GM10248 (cell line): ENCODE measurements at regions not wholly inside any gene's neighbourhood (a gene's known extent, or its start where the extent isn't known, plus 50 kb on each side); places are given as distances from the start of the nearest gene placed in this dataset.

ENCODE experiments used
- CTCF ChIA-PET: fragments of 300-600 bp; sonication (Branson Sonifier 250); formaldehyde crosslinking; extraction: SDS; loops from one replicate; lab custom pipeline; 2021; ENCODE audit warnings: antibody characterized with exemption; lab: Yijun Ruan, JAX
- POLR2A ChIA-PET: fragments of 350-650 bp; sonication (Branson Sonifier 250); formaldehyde crosslinking; extraction: SDS; loops from one replicate; lab custom pipeline; 2020; ENCODE audit warnings: antibody characterized with exemption; lab: Yijun Ruan, JAX
- DNase-seq: peaks from one replicate; pipeline ENCODE4 v3.0.0; 2012; ENCODE audit errors: extremely low spot score
- TF ChIP-seq, protein P1 (sequence below): IDR thresholded peaks from 2 replicates; pipeline ENCODE4 v1.5.1; 2012; ENCODE audit warnings: mild to moderate bottlenecking, low read depth; ENCODE audit errors: extremely low read depth, missing control alignments, control extremely low read depth

DNA sequence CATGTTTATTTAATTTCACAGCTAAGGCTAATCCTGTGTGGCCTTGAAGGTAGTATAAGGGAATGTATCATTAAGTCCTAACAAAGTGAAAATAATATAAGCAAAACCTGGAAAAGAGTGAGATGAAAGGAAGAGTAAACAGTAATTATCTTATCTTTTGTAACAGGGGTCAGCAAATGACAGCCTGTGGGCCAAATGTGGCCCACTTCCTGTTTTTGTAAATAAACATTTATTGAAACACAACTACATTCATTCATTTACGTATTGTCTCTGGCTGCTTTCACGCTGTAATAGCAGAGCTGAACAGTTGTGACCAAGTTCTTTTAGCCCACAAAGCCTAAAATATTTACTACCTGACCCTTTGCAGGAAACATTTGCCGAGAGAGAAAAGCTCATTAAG, 78.4 kb upstream of the HTR4 start:
- ChIA-PET CTCF (interaction anchor here (0.7 to 14.4 kb wide), 34 partner anchors 9 to 903 kb away, joined by 3 to 386 read pairs (median 5); no protein-coding TSS in a partner anchor), POLR2A (no interaction called here)
- TF ChIP-seq, protein P1, sequence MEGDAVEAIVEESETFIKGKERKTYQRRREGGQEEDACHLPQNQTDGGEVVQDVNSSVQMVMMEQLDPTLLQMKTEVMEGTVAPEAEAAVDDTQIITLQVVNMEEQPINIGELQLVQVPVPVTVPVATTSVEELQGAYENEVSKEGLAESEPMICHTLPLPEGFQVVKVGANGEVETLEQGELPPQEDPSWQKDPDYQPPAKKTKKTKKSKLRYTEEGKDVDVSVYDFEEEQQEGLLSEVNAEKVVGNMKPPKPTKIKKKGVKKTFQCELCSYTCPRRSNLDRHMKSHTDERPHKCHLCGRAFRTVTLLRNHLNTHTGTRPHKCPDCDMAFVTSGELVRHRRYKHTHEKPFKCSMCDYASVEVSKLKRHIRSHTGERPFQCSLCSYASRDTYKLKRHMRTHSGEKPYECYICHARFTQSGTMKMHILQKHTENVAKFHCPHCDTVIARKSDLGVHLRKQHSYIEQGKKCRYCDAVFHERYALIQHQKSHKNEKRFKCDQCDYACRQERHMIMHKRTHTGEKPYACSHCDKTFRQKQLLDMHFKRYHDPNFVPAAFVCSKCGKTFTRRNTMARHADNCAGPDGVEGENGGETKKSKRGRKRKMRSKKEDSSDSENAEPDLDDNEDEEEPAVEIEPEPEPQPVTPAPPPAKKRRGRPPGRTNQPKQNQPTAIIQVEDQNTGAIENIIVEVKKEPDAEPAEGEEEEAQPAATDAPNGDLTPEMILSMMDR = no peak
- DNase-seq = no peak

DNA sequence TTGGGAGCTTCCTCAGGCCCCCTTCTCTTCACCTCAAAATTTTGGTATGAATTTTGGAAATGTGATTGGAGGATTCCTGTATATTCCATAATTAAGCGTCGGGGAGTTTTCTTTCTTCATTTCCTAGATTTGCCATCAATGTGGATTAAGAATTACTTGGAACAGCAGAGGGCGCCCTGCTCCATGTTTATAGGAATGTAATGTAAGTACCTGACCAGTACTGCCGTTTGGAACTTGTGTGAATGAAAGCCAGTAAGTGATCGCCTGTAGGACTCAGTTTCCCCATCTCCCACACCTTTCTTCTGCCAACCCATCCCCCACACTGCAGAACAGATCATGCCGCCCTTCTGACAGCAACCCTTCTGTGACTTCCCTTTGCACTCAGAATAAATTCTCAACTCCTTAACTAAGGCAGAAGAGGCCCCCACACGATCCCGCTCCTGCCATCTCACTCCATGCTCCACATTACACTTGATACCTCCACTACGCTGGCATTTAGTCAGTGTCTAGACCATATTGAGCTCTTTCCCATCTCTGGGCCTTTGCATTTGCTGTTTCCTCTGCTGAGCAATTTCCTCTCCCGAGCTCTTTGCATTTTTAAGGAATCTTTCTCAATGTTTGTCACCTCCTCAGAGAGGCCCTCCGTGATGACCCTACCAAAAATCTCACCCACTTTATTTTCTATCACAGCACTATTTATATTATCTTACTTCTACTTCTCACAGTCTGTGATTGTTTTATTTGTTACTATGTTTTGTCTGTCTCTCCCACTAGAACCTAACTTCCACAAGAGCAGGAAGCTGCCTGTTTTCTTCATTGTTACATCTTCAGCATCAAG, 79.5 kb upstream of the HTR4 start:
- POLR2A ChIA-PET = no interaction called here
- TF ChIP-seq, protein P1 = peak; percentile 68
- CTCF ChIA-PET = interaction anchor here (0.6 to 14.4 kb wide), 33 partner anchors 10 to 904 kb away, joined by 3 to 386 read pairs (median 5); no protein-coding TSS in a partner anchor
- peak; percentile 27 for DNase-seq

DNA sequence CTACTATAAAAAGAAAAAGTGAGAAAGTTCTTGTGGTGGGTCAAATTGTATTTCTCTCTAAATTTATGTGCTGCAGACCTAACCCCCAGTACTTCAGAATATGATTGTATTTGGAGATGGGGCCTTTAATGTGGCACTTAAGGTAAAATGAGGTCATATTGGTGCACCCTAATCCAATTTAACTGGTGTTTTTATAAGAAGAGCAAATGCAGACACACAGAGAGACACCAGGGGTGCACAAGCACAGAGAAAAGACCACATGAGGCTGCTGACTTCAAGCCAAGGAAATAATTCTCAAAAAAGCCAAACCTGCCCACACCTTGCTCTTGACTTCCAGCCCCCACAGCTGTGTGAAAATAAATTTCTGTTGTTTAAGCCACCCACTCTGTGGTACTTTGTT, 80.2 kb upstream of the HTR4 start:
- DNase-seq = no peak
- ChIA-PET CTCF (interaction anchor here (0.6 to 14.4 kb wide), 16 partner anchors 10 to 555 kb away, joined by 3 to 386 read pairs (median 20); no protein-coding TSS in a partner anchor), POLR2A (no interaction called here)
- TF ChIP-seq, protein P1 = no peak

- CTCF ChIA-PET = interaction anchor here (0.9 to 14.4 kb wide), 12 partner anchors 9 to 556 kb away, joined by 3 to 386 read pairs (median 33); no protein-coding TSS in a partner anchor
- POLR2A ChIA-PET = no interaction called here
- no peak for DNase-seq
- TF ChIP-seq, protein P1 = no peak
Observed at GRCh38 chr5:148735301-148735835, 81.0 kb upstream of the HTR4 start.

- POLR2A ChIA-PET = no interaction called here
- DNase-seq = no peak
- TF ChIP-seq, protein P1 = no peak
- CTCF ChIA-PET = interaction anchor here (0.9 to 15.2 kb wide), 8 partner anchors 8 to 524 kb away, joined by 3 to 386 read pairs (median 94); no protein-coding TSS in a partner anchor
Observed at GRCh38 chr5:148739023-148739422, 84.7 kb upstream of the HTR4 start.

DNA sequence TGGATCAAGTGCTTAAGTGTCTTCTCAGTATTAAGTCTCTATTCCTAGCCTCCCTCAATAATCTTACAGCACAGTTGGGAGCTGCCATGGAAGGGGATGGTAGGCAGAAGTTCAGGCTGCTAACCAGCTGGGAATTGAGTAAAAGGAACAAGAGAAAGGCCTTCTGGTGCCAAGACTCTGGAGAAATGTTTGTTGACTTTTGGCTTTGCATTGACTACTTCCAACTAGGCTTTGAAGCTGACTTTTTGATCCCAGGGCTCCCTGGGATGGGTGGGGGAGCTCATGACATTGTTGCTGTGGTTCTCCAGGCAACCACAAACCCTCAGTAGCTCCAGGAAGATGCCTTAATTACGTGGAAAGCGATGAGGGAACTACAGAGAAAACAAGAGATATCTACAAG, 85.2 kb upstream of the HTR4 start:
- DNase-seq = no peak
- CTCF ChIA-PET = interaction anchor here (0.6 to 15.2 kb wide), 11 partner anchors 9 to 524 kb away, joined by 3 to 386 read pairs (median 4); no protein-coding TSS in a partner anchor
- POLR2A ChIA-PET = no interaction called here
- TF ChIP-seq, protein P1 = no peak
